Esophagus squamous epithelium (tissue), 5 donors: ENCODE measurements at regions not wholly inside any gene's neighbourhood (a gene's known extent, or its start where the extent isn't known, plus 50 kb on each side); places are given as distances from the start of the nearest gene placed in this dataset.

Source experiments
- DNase-seq: peaks from one replicate; lab custom pipeline; 2025; lab: John Stamatoyannopoulos, UW
- H3K27ac ChIP-seq, 4 donors: fragments of 200-600 bp; sonication (generic); one replicate each; pipeline ENCODE4 v1.5.1; 2016 to 2019; ENCODE audit warnings: mild to moderate bottlenecking in 1 of 4
- H3K27me3 ChIP-seq, 4 donors: fragments of 200-600 bp; sonication (generic); 1 replicate in 3 of 4; 2 replicates in 1 of 4; pipeline versions ENCODE4 v1.5.1 to v1.6.0; 2017 to 2021; ENCODE audit warnings: antibody characterized with exemption in 1 of 4
- H3K36me3 ChIP-seq, 3 donors: fragments of 200-600 bp; sonication (generic); one replicate each; pipeline ENCODE4 v1.5.1; 2016 to 2019
- H3K4me1 ChIP-seq, 3 donors: fragments of 200-600 bp; sonication (generic); one replicate each; pipeline ENCODE4 v1.5.1; 2017 to 2019
- H3K4me3 ChIP-seq, 4 donors: fragments of 200-600 bp; sonication (generic); 1 replicate in 3 of 4; 2 replicates in 1 of 4; pipeline ENCODE4 v1.5.1; 2016 to 2019; ENCODE audit warnings: mild to moderate bottlenecking in 2 of 4, moderate library complexity in 1 of 4
- H3K9me3 ChIP-seq, 3 donors: fragments of 200-600 bp; sonication (generic); one replicate each; pipeline ENCODE4 v1.5.1; 2016 to 2019
- CTCF ChIP-seq, 6 experiments: fragments of 450-650 bp in 4 of 6; fragments of 200-600 bp in 2 of 6; sonication (generic) in 2 of 6; IDR thresholded peaks; one replicate each; pipeline ENCODE4 v1.5.1; 2016 to 2019; ENCODE audit warnings: antibody characterized with exemption in 6 of 6, mild to moderate bottlenecking in 4 of 6, moderate library complexity in 4 of 6
- POLR2A ChIP-seq, 4 donors: fragments of 450-650 bp; IDR thresholded peaks; one replicate each; pipeline ENCODE4 v1.6.1; 2017; ENCODE audit warnings: antibody characterized with exemption in 4 of 4, mild to moderate bottlenecking in 4 of 4, moderate library complexity in 3 of 4
- whole genome bisulfite sequencing, 2 donors: methylation state at CpG; one replicate each; pipeline ENCODE4 v1.1.5; 2018; 5-methylcytosine and 5-hydroxymethylcytosine counted together
- intact Hi-C: fragments of 100-400 bp; cut with DNase I; formaldehyde crosslinking; loops from one replicate; pipeline ENCODE4 v1.15.0; 2022
- donor health status: DM: yes; HTN: yes; CAD: no.

DNA sequence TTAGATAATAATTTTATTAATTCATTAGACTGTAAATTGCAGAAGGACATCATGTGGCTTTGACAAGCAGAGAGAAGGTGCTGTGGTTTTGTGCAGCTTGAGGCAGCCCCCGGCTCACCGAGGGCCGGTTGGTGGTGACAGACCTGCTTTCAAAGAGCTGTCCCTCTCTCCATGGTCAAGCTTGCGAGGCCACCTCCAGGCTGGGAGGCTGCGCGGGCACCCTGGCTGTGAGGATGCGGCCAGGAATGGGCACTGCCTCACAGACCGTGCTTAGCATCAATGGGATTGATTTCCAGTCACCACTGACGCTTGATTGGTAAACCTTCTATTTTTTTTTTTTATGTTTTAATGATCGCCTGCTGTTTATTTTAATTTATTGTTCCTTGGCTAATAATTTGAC lies 690.9 kb downstream of the GALR1 start:
- Histone ChIP-seq H3K36me3 (no peaks in the 10 kb centered on the region), H3K27ac (no peak overlapping the region), H3K27me3 (no peaks in the 10 kb centered on the region), H3K4me3 (no peak overlapping the region), H3K4me1 (no peaks in the 10 kb centered on the region), H3K9me3 (no peaks in the 10 kb centered on the region)
- TF ChIP-seq POLR2A (IDR thresholded peaks at IDR 0.05) (no peak), CTCF (IDR thresholded peaks at IDR 0.05) (no peak)
- 81 to 82% methylated on average over 6 to 10 of the region's 10 CpGs for WGBS, 2 donors
- DNase-seq, result no peak
- intact Hi-C loops, result no loop called here

DNA sequence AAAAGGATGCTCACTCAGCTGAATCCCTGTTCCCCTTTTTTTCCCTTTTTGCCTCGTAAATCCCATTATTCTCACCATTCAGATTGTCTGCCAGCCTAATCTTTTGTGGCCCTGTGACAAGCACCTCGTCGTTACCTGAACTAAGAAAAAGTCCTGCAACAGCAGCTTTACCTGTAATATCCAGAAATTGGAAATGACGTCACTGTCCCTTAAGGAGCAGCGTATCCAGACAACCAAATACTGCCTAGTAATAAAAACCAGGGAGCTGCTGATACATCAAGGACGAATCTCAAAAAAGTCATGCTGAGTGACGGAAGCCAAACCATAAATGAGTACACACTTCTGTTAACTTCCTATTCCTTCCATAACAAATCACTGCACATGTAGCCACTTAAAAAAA lies 694.9 kb downstream of the GALR1 start:
- no peak overlapping the region for H3K4me3 ChIP-seq
- intact Hi-C loops, result no loop called here
- TF ChIP-seq CTCF (IDR thresholded peaks at IDR 0.05) (no peak), POLR2A (IDR thresholded peaks at IDR 0.05) (no peak)
- no peaks in the 10 kb centered on the region for H3K27me3 ChIP-seq
- 67 to 80% methylated on average over 5 to 7 of the region's 7 CpGs for WGBS, 2 donors
- no peaks in the 10 kb centered on the region for H3K9me3 ChIP-seq
- H3K27ac ChIP-seq, result no peak overlapping the region
- no peaks in the 10 kb centered on the region for H3K4me1 ChIP-seq
- H3K36me3 ChIP-seq, result no peaks in the 10 kb centered on the region
- no peak for DNase-seq

- no peak for DNase-seq
- no peak for TF ChIP-seq CTCF (IDR thresholded peaks at IDR 0.05)
- TF ChIP-seq POLR2A (IDR thresholded peaks at IDR 0.05), result no peak
- H3K4me1 ChIP-seq, result no peaks in the 10 kb centered on the region
- no peak overlapping the region for H3K27ac ChIP-seq
- no peaks in the 10 kb centered on the region for H3K36me3 ChIP-seq
- intact Hi-C loops, result no loop called here
- no peaks in the 10 kb centered on the region for H3K9me3 ChIP-seq
- WGBS, 2 donors, result 15 to 47% methylated on average over 2 of the region's 2 CpGs
- no peaks in the 10 kb centered on the region for H3K27me3 ChIP-seq
- no peak overlapping the region for H3K4me3 ChIP-seq
Measured at GRCh38 chr18:77948567-77948966, 698.9 kb downstream of the GALR1 start.

DNA sequence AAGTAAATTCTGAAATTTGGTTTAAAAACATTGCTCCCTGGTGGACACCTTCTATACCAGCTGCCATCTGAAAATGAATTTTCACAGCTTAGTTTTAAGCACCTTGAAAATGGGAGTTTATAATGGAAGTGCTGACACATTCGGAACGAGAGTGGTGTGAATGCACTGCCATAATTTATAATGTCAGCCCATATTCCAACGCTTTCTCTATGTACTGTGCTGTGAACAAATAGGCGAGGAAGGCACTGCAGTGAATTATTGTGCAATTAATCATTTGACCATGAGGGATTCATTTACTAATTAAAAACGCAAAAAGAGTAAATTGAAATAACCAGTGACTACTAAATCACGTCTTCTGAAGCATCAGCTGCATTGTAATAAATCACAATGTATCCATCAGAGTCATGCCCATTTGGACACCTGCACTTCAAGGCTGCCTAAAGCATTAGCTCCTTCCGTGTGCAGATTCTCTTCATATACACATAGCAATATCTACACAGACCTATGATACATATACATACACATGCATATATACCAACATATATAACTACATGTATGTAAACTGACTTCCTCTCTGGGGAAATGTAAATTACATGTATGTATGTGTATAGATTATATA lies 699.8 kb downstream of the GALR1 start:
- no peaks in the 10 kb centered on the region for H3K9me3 ChIP-seq
- 67 to 68% methylated on average over 7 of the region's 7 CpGs for WGBS, 2 donors
- H3K4me3 ChIP-seq, result no peak overlapping the region
- intact Hi-C loops, result no loop called here
- H3K27me3 ChIP-seq, result no peaks in the 10 kb centered on the region
- no peaks in the 10 kb centered on the region for H3K36me3 ChIP-seq
- H3K4me1 ChIP-seq, result no peaks in the 10 kb centered on the region
- no peak for DNase-seq
- H3K27ac ChIP-seq, result no peak overlapping the region
- TF ChIP-seq POLR2A (IDR thresholded peaks at IDR 0.05), result no peak
- TF ChIP-seq CTCF (IDR thresholded peaks at IDR 0.05), result no peak

DNA sequence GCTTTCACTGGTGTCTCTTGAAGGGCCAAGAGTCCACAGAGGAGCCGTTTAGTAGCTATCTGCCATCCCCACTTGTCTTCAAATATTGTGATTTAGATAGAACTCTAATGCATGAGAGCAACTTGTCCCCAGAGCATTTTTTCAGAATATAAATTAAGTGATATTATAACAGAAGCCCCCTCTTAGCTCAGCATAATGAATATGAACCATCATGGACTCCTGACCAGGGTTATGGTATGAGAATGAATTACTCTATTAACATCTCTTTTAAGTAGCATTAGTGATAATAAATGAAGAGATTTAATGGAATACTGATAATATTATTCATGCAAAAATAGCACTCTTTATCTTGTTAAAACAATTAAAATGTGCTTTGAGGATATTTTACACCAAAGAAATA lies 709.6 kb downstream of the GALR1 start:
- Histone ChIP-seq H3K27ac (no peak overlapping the region), H3K4me1 (no peaks in the 10 kb centered on the region), H3K9me3 (no peaks in the 10 kb centered on the region), H3K36me3 (no peaks in the 10 kb centered on the region), H3K4me3 (no peak overlapping the region), H3K27me3 (no peaks in the 10 kb centered on the region)
- no peak for TF ChIP-seq CTCF (IDR thresholded peaks at IDR 0.05)
- no peak for TF ChIP-seq POLR2A (IDR thresholded peaks at IDR 0.05)
- 46 to 56% methylated on average over 1 of the region's 1 CpG for WGBS, 2 donors
- intact Hi-C loops, result no loop called here
- DNase-seq, result no peak
